Chondrocyte (in vitro differentiated cells): ENCODE measurements at regions not wholly inside any gene's neighbourhood (a gene's known extent, or its start where the extent isn't known, plus 50 kb on each side); places are given as distances from the start of the nearest gene placed in this dataset.

Source experiments
- DNase-seq: peaks from one replicate; pipeline ENCODE4 v3.0.0; 2021; ENCODE audit warnings: mixed read lengths, low spot score
- H3K27ac Mint-ChIP-seq: one replicate; pipeline ENCODE4 v1.8.0; 2021; ENCODE audit warnings: mild to moderate bottlenecking, moderate library complexity, mixed read lengths; ENCODE audit not compliant: unreplicated experiment
- H3K27me3 Mint-ChIP-seq: 2 replicates; pipeline ENCODE4 v1.8.0; 2021; ENCODE audit warnings: low read depth, mixed read lengths
- H3K36me3 Mint-ChIP-seq: 2 replicates; pipeline ENCODE4 v1.8.0; 2021; ENCODE audit warnings: low read depth, mixed read lengths
- H3K4me1 Mint-ChIP-seq: 2 replicates; pipeline ENCODE4 v1.8.0; 2021; ENCODE audit warnings: low read depth, mild to moderate bottlenecking, mixed read lengths
- H3K4me3 Mint-ChIP-seq: one replicate; pipeline ENCODE4 v1.8.0; 2021; ENCODE audit warnings: mild to moderate bottlenecking, moderate library complexity, mixed read lengths; ENCODE audit not compliant: unreplicated experiment
- H3K9me3 Mint-ChIP-seq: 2 replicates; pipeline ENCODE4 v1.8.0; 2021; ENCODE audit warnings: low read depth, mixed read lengths
- CTCF ChIP-seq: fragments of 200-600 bp; sonication (generic); IDR thresholded peaks from 2 replicates; pipeline ENCODE4 v1.5.0; 2021; ENCODE audit warnings: antibody characterized with exemption, mild to moderate bottlenecking, moderate library complexity

- no peak overlapping the region for H3K4me3 Mint-ChIP-seq
- H3K27ac Mint-ChIP-seq = no peak overlapping the region
- TF ChIP-seq CTCF = no peak
- DNase-seq = no peak
- no peaks in the 10 kb centered on the region for H3K36me3 Mint-ChIP-seq
- H3K4me1 Mint-ChIP-seq = no peaks in the 10 kb centered on the region
- H3K27me3 Mint-ChIP-seq = peaks cover 21% of the 10 kb centered on the region
- H3K9me3 Mint-ChIP-seq = peaks cover 13% of the 10 kb centered on the region
Measured at GRCh38 chr18:78813156-78813555, 166.5 kb upstream of the SALL3 start.

GRCh38 chr18:78813936-78814710 is 165.5 kb upstream of the SALL3 start:
- no peaks in the 10 kb centered on the region for H3K4me1 Mint-ChIP-seq
- H3K27ac Mint-ChIP-seq = no peak overlapping the region
- TF ChIP-seq CTCF = no peak
- H3K36me3 Mint-ChIP-seq = no peaks in the 10 kb centered on the region
- H3K9me3 Mint-ChIP-seq = peaks cover 7% of the 10 kb centered on the region
- no peak overlapping the region for H3K4me3 Mint-ChIP-seq
- DNase-seq = no peak
- H3K27me3 Mint-ChIP-seq = peaks cover 21% of the 10 kb centered on the region

GRCh38 chr18:78814766-78815165 is 164.9 kb upstream of the SALL3 start:
- H3K27me3 Mint-ChIP-seq = peaks cover 21% of the 10 kb centered on the region
- H3K9me3 Mint-ChIP-seq = peaks cover 3% of the 10 kb centered on the region
- H3K4me3 Mint-ChIP-seq = no peak overlapping the region
- TF ChIP-seq CTCF = no peak
- H3K4me1 Mint-ChIP-seq = no peaks in the 10 kb centered on the region
- H3K27ac Mint-ChIP-seq = no peak overlapping the region
- no peaks in the 10 kb centered on the region for H3K36me3 Mint-ChIP-seq
- DNase-seq = no peak

GRCh38 chr18:78816114-78816513 is 163.5 kb upstream of the SALL3 start:
- H3K27ac Mint-ChIP-seq = no peak overlapping the region
- TF ChIP-seq CTCF = no peak
- DNase-seq = no peak
- no peak overlapping the region for H3K4me3 Mint-ChIP-seq
- no peaks in the 10 kb centered on the region for H3K4me1 Mint-ChIP-seq
- peaks cover 22% of the 10 kb centered on the region for H3K27me3 Mint-ChIP-seq
- H3K9me3 Mint-ChIP-seq = no peaks in the 10 kb centered on the region
- no peaks in the 10 kb centered on the region for H3K36me3 Mint-ChIP-seq

- DNase-seq = no peak
- Mint-ChIP-seq H3K27ac (no peak overlapping the region), H3K4me1 (no peaks in the 10 kb centered on the region), H3K36me3 (no peaks in the 10 kb centered on the region), H3K27me3 (peaks cover 22% of the 10 kb centered on the region), H3K9me3 (no peaks in the 10 kb centered on the region), H3K4me3 (no peak overlapping the region)
- no peak for TF ChIP-seq CTCF
Measured at GRCh38 chr18:78816916-78817315, 162.7 kb upstream of the SALL3 start.
